ENCODE measurements at regions not wholly inside any gene's neighbourhood (a gene's known extent, or its start where the extent isn't known, plus 50 kb on each side); places are given as distances from the start of the nearest gene placed in this dataset.

- TF ChIP-seq REST (IDR thresholded peaks at IDR 0.05; ENCODE audit: insufficient read depth in 1 of 2, low read depth in 2 of 2, low read length in 2 of 2) (no peak), POLR2AphosphoS5 (IDR thresholded peaks at IDR 0.05; ENCODE audit: low read depth, low read length) (no peak)
These were observed 133.7 kb upstream of the RTL1 start for GRCh38 chr14:101037021-101037817.

Measured in PFSK-1 (cell line).